GM21737 (cell line): ENCODE measurements at regions not wholly inside any gene's neighbourhood (a gene's known extent, or its start where the extent isn't known, plus 50 kb on each side); places are given as distances from the start of the nearest gene placed in this dataset.
"Not testable (repeated sequence)": the region's sequence is repeated elsewhere in the genome, so short reads cannot be mapped to it uniquely, and the experiment has no call there.

ENCODE experiments used
- ATAC-seq: cut with Tn5 transposase; IDR thresholded peaks from one replicate; pipeline ENCODE4 v1.9.1; 2021; ENCODE audit warnings: mild to moderate bottlenecking, moderate library complexity; ENCODE audit not compliant: unreplicated experiment

DNA sequence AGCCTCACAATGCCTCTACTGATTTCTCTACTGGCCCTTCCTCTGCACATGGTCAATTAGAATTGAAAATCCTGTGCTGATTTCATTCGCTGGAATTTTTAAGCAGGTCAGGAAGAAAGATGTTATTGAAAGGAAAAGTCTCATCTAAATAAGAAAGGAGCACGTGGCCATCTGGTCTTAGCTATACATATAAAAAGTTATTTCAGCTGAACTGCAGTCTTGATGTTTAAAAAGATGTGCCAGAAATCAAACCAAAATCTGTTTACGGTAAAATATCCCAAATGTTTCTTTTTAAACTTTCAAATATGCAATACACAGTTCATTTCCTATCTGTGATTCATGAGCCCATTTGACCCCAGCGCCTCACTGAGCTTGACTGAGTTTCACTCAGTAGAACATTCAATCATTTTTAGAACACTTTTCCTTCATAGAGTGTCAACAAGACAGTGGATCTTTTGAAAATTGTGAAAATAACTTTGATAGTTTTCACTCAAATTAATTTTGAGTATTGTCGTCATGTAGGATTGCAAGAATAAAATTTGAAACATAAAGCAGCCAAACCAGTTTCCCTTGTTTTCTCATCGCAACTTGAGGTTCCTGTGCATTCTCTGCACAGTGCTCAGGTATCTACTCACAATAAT, 293.6 kb downstream of the PTPRC start:
- no peak for ATAC-seq

DNA sequence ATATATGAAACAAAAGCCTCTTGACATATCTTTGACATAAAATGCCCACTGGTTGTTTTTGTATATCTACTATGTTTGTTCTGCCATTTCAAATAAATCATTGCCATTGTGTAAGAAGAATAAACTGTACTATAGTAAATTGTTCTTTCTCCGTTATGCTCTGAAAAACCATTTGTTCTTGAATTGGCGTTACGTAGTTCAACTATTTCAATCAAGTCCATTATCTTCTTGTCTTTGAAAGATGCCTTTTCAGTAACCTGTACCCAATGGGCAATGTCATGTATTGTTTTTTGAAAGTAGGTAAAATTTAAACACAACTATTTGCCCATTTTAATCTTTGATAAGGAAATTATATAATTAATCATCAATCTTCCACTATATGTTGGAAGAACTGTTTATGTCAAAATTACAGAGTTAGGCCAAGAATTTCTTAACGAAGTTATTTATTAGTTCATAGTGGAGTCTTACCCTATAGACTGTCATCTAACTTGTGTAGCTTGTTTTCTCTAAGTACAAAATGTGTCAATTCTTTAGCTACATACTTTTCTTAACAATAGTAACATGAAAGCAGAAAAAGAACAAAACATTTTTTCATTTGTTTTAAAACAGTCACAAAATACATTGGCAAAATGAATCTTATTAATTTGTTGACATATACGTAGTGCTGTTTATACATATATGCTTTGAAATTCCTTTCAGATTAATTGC, 294.8 kb downstream of the PTPRC start:
- ATAC-seq, result no peak

DNA sequence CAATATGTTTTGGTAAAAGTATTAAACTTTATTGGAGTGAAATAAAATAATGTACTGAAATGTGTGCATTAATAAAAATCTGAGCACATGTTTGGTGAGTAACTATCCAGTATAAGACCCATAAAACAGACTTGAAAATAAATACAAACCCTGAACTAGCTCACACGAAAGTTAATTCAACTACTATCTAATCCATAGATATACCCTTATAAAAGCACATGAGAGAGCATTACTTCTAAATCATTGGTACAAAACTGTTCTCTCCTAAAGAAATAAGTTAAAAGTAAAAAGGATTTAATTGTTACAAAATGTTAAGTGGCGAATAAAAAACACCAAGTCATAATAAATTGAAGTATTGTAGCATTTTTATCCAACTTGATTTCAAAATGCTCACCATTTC, 295.6 kb downstream of the PTPRC start:
- no peak for ATAC-seq

DNA sequence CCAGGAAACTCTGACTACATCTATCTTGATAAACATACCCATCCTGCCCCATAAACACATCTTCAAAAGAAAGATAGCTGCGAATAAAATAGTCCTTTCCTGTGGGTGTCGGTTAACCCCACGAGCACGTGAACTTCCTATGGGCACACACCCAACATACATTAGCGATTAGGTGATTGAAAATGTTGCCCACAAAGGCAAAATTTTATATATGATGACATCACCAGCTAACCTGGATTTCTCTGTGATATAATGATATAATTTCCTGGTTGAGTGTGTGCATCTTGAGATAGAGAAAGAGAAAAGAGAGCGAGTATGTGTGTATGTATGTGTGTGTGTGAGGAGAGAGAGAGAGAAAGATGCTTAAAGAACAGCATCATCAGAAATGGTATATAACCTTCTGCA, 296.1 kb downstream of the PTPRC start:
- ATAC-seq, result peak; percentile 16

DNA sequence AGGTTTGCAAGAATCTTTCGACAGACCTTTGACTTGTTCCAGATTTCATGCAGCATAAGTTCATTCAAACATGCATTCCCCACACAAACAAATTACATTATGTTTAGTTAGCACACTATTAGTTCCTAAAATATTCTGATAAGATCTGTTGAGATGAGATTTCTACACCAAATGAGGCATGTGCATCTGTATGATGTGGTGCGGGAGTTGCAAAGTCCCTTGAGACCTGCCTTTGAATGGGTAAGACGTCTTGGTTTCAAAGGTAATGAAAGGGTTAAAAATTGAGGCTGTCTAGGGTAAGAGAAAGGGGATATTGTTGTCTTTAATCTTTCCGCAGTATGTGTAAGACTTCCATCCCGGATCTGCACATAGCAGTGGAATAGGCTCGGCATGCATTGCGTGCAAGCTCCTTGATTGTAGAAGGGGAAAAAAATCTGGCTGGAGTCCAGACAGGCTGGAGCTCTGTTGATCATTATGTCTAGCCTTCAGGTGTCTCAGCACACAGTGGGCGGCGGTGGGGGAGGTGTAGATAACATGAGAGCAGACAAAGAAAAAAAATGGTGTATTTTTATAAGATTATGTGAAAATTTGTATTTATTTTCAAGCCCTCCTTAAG, 296.6 kb downstream of the PTPRC start:
- peak; percentile 51 for ATAC-seq

DNA sequence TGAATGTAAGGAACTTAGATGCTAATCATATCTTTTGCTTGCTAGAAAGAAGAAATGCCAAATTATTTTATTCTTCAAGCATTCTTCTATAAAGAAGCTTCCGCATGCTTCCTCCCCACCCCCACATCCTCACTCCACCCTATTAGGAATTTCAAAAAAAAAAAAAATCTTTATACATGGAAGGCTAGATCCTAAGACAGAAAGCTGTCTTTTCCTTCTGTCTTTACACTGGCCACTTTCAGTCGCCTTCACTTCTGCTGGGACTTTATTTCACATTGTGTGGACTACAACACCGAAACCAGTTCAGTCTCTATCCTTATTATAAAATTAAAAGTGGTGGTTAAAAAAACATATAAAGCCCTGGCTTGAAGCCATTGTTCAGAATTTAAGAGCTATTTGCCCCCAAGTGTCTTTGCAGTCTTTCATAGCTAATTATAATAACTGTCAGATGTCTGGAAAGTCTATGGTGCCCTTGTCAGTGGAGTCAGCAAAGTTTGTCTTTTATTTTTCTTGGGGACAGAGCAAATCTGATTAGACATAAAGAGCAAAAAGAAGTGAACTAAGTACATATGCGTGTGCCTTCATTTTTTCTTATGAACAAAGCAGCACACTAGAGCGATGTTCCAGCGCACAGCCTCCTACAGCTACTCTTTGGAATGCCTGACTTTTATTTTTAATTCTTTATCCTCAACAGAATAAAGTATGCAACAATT, 297.7 kb downstream of the PTPRC start:
- ATAC-seq, result no peak

DNA sequence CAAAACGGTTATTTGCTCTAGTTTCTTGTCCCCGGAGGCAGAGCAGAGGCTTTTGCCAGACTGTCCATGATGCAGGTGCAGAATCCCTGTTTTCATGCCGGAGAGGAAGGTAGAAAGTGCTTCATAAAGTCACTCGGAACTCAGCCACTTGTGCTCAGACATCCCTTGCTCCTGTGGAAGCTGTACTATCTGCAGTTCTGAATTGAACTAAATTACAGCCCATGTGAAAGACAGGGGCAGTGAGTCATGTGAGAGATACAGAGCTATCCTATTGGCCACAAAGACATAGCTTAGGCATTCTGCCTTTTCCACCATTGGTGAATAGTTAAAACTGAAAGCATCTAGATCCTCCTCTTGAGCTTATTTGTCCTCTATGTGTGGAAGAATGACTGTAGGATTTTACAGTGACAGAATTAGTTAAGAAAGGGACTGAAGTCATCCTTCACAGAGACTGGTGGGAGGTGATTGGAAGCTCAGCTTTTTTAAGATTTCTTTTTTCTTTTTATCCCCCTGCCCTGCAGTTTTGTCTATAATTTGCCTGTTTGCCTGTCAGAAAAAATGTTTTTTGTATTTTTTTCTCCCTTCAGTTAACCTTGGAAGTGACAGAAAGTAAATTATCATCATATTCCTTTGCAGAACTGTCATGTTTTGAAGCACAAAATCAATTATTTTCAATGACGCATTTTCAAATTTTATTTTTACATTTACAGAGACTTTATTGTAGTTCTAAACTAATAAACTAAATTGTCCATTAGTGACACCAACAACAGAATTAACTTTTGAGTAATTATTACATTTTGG, 298.6 kb downstream of the PTPRC start:
- peak; percentile 72 for ATAC-seq

DNA sequence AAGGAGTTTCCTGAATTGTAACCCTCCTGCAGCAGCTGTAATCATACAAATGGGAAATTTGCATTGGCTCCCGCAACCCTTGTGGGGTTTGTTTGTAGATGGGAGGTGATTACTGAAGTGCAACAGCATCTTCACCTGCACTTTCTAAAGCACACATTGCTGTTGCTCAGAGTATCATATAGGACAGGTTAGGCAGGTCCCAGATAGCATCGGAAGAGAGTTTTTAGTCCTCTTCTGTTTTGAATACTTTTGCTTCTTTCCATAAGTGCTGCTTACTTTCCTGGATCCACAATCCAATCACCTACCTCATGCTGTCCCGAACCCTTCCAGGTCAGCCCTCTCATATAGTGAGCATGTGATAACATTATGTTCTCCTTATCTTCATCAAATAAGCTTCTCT, 300.4 kb downstream of the PTPRC start:
- no peak for ATAC-seq

DNA sequence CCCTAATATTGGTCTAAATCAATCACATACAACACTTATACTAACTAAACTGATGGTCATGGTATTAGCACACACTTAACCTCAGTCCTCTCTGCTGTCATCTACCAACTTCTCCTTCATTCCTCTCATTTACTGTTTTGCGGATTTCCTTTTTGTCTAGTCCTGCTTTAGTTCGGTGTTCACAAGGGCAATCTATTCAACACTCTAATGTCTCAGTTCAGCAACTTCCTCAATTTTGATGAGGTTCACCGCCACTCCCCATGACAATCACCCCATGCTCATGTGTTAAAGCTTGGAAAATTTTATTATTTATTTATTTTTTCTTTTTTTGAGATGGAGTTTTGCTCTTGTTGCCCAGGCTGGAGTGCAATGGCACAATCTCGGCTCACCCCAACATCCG, 301.1 kb downstream of the PTPRC start:
- no peak for ATAC-seq

DNA sequence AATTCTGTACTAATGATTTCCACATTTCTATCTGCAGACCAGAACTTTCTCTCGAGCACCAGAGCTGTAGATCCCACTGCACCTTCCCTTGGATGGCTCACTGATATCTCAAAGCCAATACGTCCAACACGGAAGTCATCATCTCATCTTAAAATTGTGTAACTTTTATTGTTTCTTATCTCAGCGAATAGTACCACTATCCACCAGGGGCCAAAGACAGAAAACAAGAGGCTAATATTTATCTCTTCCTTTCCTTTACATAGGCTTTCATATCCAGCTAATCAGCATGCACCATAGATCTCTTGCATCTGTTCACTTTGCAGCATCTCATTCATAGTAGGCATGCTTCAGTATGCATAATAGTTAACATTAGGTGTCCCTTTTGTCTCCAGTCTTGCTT, 303.6 kb downstream of the PTPRC start:
- ATAC-seq, result no peak

DNA sequence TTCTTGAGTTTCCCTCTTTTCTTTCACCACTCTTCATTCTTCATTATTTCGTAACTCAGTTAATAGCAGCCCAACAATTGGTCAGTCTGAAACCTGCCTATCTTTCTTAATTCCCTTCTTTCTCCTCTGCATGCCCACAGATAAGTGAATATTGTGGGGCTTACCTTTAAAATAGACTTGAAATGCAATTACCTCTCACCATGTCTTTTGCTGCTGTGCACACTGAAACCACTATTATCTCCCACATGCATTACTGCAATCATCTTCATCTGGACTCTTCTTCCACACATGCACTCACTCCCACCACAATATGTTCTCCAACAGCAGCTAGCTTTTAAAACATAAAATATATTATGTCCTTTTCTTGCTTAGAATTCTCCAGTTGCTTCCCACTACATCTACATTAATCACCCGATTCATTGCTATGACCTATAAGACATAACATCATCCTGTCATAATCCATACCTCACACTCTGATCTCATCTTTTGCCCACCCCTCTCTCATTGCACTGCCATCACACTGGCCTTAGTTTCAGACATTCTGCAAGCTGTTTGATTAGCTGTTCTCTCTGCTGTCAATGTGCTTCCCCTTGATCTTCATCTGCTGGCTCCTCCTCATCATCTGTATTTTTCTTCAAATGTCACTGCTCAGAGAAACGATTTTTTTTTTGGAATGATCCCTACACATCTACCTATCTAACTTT, 304.8 kb downstream of the PTPRC start:
- no peak for ATAC-seq

DNA sequence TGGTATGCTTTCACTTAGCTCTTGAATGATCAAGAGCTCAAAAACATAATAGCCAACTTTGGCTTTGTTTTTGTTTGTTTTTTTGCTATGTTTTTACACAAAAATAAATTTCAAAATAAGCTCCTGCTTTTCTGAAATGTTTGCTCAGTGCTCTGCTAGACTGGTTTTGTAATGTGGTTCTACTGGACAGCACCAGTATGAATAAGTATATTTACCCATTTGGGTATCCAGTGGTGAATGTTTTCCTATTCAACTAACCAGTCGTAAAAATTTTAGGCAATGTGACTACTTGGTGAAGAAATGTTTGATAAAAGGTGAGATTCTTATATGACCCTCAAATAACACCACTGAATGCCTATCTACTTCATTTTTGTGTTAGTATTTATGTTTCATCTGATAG, 308.6 kb downstream of the PTPRC start:
- ATAC-seq, result no peak

DNA sequence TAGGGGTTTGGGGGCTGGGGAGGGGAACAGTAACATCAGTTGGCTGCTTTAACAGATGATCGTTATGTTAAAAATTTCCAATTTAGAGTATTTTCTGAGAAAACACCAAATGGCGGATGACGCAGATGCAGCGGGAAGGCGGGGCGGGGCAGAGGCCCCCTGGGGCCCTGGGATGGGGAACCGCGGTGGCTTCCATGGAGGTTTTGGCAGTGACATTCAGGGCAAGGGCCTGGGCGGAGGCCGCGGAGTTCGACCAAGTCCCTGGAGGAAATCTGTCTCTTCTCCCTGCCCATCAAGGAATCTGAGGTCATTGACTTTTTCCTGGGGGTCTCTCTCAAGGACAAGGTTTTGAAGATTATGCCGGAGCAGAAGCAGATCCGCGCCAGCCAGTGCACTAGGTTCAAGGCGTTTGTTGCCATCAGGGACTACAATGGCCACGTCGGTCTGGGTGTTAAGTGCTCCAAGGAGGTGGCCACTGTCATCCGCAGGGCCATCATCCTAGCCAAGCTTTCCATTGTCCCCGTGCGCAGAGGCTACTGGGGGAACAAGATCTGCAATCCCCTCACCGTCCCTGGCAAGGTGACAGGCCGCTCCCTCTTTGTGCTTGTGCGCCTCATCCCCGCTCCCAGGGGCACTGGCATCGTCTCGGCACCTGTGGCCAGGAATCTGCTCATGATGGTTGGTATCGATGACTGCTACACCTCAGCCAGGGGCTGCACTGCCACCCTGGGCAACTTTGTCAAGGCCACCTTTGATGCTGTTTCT, 310.2 kb downstream of the PTPRC start:
- no peak for ATAC-seq

DNA sequence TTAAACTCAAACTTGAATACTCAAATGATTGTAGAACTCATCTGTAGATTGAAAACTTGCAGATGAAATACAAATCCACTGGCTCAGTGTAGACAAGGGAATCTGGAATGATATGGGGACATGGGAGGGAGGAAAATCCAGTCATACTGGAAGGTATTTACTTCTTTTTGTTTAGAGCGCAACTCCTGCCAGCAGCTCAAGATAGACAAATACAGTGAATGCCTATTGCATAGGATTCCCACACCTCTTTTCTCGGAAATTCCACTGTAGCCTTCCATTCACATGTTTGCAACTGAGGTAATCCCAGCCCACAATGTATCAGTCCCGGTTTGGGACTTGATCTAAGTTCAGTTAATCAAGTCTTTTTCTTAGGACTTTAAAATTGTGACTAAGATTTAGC, 311.2 kb downstream of the PTPRC start:
- no peak for ATAC-seq

DNA sequence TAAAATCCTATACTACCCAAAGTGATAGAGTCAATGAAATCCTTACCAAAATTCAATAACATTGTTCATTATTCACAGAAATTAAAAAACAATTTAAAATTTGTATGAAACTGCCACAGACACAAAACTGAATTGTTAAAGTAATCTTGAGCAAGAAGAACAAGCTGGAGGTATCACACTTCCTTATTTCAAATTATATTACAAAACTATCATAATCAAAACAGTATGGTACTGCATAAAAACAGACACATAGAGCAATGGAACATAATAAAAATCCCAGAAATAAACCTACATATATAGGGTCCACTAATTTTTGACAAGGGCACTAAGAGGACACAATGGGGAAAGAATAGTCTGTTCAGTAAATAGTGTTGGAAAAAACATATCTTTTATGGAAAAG, 316.2 kb downstream of the PTPRC start:
- ATAC-seq, result no peak

DNA sequence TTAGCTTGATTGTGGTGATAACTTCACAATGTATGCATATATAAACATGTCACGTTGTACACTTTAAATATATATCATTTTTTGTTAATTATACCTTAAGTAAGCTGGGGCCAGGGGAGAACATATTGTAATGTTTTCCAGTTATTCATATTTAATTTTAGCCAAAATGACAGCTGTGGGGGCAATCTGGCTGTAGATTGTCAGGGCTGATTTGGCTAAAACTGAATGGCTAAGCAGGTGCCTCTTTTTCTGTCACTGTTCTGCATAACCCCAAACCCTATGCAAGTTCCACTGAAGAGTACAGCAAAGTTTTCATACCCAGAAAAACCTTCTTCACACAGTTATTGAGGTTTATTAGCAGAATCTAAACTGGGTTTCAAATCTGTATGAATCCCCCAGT, 318.2 kb downstream of the PTPRC start:
- no peak for ATAC-seq

DNA sequence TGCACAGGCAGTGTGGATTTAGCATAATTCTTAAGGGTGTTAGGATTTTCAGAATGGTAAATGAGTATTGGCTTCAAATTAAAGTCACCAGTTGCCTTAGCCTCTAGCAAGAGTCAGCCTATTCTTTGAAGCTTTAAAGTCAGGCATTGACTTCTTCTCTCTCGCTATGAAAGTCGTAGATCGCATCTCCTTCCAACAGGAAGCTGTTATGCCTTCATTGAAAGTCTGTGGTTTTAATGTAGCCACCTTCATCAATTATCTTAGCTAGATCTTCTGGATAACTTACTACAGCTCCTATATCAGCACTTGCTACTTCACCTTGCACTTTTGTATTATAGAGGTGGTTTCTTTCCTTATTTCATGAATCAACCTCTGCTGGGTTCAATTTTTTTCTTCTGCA, 320.2 kb downstream of the PTPRC start:
- no peak for ATAC-seq

DNA sequence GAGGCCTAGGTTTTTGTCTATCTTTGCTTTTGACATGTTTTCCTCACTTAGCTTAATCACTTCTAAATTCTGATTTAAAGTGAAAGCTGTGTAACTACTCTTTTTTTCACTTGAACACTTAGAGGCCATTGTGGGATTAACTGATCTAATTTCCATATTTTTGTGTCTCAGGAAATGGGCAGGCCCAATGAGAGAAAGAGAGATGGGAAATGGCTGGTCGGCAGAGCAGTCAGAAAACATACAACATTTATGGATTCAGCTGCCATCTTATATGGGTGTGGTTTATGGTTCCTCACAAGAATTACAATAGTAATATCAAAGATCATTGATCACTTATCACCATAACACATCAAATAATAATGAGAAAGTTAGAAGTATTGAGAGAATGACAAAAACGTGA, 320.8 kb downstream of the PTPRC start:
- ATAC-seq, result no peak

DNA sequence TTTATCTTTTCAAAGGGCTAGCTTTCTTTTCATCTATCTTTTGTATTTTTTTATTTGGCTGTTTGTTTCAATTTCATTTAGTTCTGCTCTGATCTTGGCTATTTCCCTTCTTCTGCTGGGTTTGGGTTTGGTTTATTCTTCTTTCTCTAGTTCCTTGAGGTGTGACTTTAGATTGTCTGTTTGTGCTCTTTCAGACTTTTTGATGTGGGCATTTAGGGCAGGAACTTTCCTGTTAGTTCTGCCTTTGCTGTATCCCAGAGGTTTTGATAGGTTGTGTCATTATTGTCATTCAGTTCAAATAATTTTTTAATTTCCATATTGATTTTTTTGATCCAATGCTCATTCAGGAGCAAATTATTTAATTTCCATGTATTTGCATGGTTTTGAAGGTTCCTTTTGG, 325.0 kb downstream of the PTPRC start:
- ATAC-seq, result not testable (repeated sequence)

DNA sequence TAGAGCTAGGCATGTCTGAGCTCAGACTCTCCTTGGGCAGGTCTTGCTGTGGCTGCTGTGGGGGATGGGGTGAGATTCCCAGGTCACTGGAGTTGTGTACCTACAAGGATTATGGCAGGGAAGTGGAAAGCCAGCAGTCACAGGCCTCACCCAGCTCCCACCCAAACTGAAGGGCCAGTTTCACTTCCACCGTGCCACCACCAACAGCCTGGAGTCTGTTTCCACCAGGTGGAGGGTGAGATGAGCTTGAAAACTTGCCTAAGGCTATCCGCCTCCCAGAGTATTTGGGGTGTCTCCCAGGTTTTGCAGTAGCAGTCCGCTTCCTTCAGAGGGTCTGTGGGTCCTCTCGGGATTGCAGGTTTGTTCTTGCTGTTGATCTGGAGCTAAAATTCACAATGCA, 327.7 kb downstream of the PTPRC start:
- no peak for ATAC-seq
